ENCODE measurements at regions not wholly inside any gene's neighbourhood (a gene's known extent, or its start where the extent isn't known, plus 50 kb on each side); places are given as distances from the start of the nearest gene placed in this dataset.

- Histone ChIP-seq H3K9me3 (no peaks in the 10 kb centered on the region), H3K27me3 (no peaks in the 10 kb centered on the region), H3K4me3 (no peak overlapping the region), H3K27ac (no peak overlapping the region), H3K4me1 (no peaks in the 10 kb centered on the region), H3K36me3 (ENCODE audit: low read depth, missing control alignments) (no peaks in the 10 kb centered on the region)
- 81 to 83% methylated on average over 5 of the region's 5 CpGs for WGBS, 2 donors
- intact Hi-C loops (cut with DNase I; ENCODE audit: low total_unique reads), result no loop called here
- DNase-seq, result no peak
- TF ChIP-seq POLR2A (IDR thresholded peaks at IDR 0.05), result no peak
- TF ChIP-seq, protein P1, sequence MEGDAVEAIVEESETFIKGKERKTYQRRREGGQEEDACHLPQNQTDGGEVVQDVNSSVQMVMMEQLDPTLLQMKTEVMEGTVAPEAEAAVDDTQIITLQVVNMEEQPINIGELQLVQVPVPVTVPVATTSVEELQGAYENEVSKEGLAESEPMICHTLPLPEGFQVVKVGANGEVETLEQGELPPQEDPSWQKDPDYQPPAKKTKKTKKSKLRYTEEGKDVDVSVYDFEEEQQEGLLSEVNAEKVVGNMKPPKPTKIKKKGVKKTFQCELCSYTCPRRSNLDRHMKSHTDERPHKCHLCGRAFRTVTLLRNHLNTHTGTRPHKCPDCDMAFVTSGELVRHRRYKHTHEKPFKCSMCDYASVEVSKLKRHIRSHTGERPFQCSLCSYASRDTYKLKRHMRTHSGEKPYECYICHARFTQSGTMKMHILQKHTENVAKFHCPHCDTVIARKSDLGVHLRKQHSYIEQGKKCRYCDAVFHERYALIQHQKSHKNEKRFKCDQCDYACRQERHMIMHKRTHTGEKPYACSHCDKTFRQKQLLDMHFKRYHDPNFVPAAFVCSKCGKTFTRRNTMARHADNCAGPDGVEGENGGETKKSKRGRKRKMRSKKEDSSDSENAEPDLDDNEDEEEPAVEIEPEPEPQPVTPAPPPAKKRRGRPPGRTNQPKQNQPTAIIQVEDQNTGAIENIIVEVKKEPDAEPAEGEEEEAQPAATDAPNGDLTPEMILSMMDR (IDR thresholded peaks at IDR 0.05), result no peak
Observed at GRCh38 chr3:24937228-24937627, 442.6 kb upstream of the THRB start.

- 74 to 76% methylated on average over 5 of the region's 5 CpGs for WGBS, 2 donors
- Histone ChIP-seq H3K36me3 (ENCODE audit: low read depth, missing control alignments) (no peaks in the 10 kb centered on the region), H3K9me3 (no peaks in the 10 kb centered on the region), H3K4me1 (no peaks in the 10 kb centered on the region), H3K27me3 (no peaks in the 10 kb centered on the region), H3K4me3 (no peak overlapping the region), H3K27ac (no peak overlapping the region)
- DNase-seq, result no peak
- no peak for TF ChIP-seq POLR2A (IDR thresholded peaks at IDR 0.05)
- TF ChIP-seq, protein P1 (IDR thresholded peaks at IDR 0.05), result no peak
- intact Hi-C loops (cut with DNase I; ENCODE audit: low total_unique reads), result no loop called here
Observed at GRCh38 chr3:24937780-24938179, 443.1 kb upstream of the THRB start.

DNA sequence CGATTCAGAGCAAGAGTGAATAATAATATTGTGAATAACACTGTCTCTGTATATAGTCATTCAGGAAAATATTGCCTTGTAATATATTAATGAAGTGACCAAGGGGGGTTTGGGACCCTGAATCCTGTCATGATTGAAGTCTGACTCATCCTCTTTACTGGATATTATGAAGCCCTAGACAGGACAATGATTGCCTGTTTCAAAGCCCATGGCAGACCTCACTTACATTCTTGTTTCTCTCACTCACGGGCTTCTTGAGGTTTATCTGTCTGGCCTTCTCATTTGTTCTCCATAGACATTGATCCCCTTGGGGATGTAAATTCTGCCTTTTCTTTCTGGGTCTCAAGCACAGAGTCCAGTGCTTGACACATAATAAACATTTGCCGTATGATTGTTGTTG lies 449.3 kb upstream of the THRB start:
- H3K4me3 ChIP-seq, result no peak overlapping the region
- no peak overlapping the region for H3K27ac ChIP-seq
- WGBS, 2 donors, result 85 to 87% methylated on average over 3 of the region's 3 CpGs
- TF ChIP-seq, protein P1 (IDR thresholded peaks at IDR 0.05), result no peak
- no peak for TF ChIP-seq POLR2A (IDR thresholded peaks at IDR 0.05)
- H3K9me3 ChIP-seq, result no peaks in the 10 kb centered on the region
- no peak for DNase-seq
- intact Hi-C loops (cut with DNase I; ENCODE audit: low total_unique reads), result no loop called here
- no peaks in the 10 kb centered on the region for H3K4me1 ChIP-seq
- no peaks in the 10 kb centered on the region for H3K36me3 ChIP-seq (ENCODE audit: low read depth, missing control alignments)
- no peaks in the 10 kb centered on the region for H3K27me3 ChIP-seq

- Histone ChIP-seq H3K9me3 (no peaks in the 10 kb centered on the region), H3K36me3 (ENCODE audit: low read depth, missing control alignments) (no peaks in the 10 kb centered on the region), H3K27me3 (no peaks in the 10 kb centered on the region), H3K27ac (no peak overlapping the region), H3K4me1 (no peaks in the 10 kb centered on the region), H3K4me3 (no peak overlapping the region)
- intact Hi-C loops (cut with DNase I; ENCODE audit: low total_unique reads), result no loop called here
- TF ChIP-seq, protein P1 (IDR thresholded peaks at IDR 0.05), result no peak
- no peak for TF ChIP-seq POLR2A (IDR thresholded peaks at IDR 0.05)
- 91 to 93% methylated on average over 3 of the region's 3 CpGs for WGBS, 2 donors
- DNase-seq, result no peak
Observed at GRCh38 chr3:24944805-24945520, 450.3 kb upstream of the THRB start.

DNA sequence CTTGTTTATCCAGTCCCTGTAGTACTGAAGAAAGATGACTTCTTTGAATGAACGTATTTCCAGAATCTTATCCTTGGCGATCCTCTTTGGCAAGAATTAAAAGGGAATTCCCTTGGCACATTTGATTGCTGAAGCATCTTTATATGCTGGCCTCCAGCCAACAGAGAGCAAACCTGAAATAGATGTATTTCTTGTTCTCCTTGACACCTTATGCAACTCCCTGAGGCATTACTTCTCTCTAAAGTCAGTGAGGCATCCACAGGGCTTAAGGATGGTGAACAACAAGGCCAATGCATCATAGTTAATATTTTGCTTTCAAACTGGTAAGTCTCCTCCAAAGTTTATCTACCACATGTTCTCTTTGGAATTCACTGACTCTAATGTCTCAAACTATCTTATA lies 450.9 kb upstream of the THRB start:
- Histone ChIP-seq H3K27me3 (no peaks in the 10 kb centered on the region), H3K4me1 (no peaks in the 10 kb centered on the region), H3K9me3 (no peaks in the 10 kb centered on the region), H3K4me3 (no peak overlapping the region), H3K27ac (no peak overlapping the region), H3K36me3 (ENCODE audit: low read depth, missing control alignments) (no peaks in the 10 kb centered on the region)
- 39 to 42% methylated on average over 2 of the region's 2 CpGs for WGBS, 2 donors
- TF ChIP-seq POLR2A (IDR thresholded peaks at IDR 0.05), result no peak
- TF ChIP-seq, protein P1 (IDR thresholded peaks at IDR 0.05), result no peak
- DNase-seq, result no peak
- intact Hi-C loops (cut with DNase I; ENCODE audit: low total_unique reads), result no loop called here

Measured in testis (tissue), 2 donors.